ENCODE measurements at regions not wholly inside any gene's neighbourhood (a gene's known extent, or its start where the extent isn't known, plus 50 kb on each side); places are given as distances from the start of the nearest gene placed in this dataset.

- TF ChIP-seq CTCF (IDR thresholded peaks at IDR 0.05), result no peak
- TF ChIP-seq POLR2A (IDR thresholded peaks at IDR 0.05), result no peak
Measured at GRCh38 chr10:109432281-109432680, 491.0 kb downstream of the XPNPEP1 start.

Measured in uterus (tissue), 2 donors.